GM18861 (cell line): ENCODE measurements at regions not wholly inside any gene's neighbourhood (a gene's known extent, or its start where the extent isn't known, plus 50 kb on each side); places are given as distances from the start of the nearest gene placed in this dataset.
A peak's percentile ranks its signal among the peaks of the same experiment; 100 is the strongest.

Experiments used
- ATAC-seq: cut with Tn5 transposase; IDR thresholded peaks from one replicate; pipeline ENCODE4 v1.9.1; 2021; ENCODE audit not compliant: unreplicated experiment

GRCh38 chr7:47691988-47692387 is 110.1 kb upstream of the TNS3 start:
- ATAC-seq: no peak

- no peak for ATAC-seq
Measured at GRCh38 chr7:47690902-47691558, 109.1 kb upstream of the TNS3 start.

GRCh38 chr7:47689558-47689957 is 107.6 kb upstream of the TNS3 start:
- ATAC-seq: no peak

- ATAC-seq: no peak
Measured at GRCh38 chr7:47688311-47689100, 106.6 kb upstream of the TNS3 start.

GRCh38 chr7:47685712-47686376 is 103.9 kb upstream of the TNS3 start:
- ATAC-seq: no peak

DNA sequence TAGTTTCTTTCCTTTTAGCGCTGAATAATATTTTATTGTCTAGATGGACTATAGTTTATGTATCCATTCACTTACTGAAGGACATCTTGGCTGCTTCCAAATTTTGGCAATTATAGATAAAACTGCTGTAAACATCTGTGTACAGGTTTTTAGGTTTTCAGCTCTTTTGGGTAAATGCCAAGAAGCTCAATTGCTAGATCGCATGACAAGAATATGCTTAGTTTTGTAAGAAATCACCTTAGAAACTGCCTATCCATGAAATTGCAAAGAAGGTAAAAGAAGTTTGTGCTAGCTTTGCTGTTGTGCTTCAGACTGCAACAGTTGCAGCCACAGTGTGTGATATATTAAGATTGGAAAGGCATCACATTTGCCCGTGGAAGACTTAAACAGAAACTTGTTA is 103.2 kb upstream of the TNS3 start:
- ATAC-seq: no peak

- ATAC-seq: no peak
Measured at GRCh38 chr7:47684728-47685127, 102.8 kb upstream of the TNS3 start.

- no peak for ATAC-seq
Measured at GRCh38 chr7:47683485-47683898, 101.6 kb upstream of the TNS3 start.

DNA sequence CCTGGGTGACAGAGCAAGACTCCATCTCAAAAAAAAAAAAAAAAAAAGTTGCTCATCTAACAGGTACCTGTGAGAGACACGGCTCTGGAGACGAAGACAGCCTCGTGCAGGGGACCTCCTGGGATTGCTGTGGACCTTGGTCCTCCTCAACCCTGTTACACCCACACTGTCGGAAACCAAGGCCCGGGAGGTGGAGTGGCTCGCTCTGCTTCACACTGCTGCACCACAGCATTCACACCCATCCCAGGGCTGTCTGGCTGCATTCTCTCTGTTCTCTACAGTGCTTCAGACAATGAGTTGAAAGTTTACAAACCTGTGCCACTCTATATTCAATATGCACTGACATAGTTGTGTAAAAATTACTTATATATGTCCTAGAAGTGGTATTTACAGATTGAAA is 101.0 kb upstream of the TNS3 start:
- no peak for ATAC-seq

DNA sequence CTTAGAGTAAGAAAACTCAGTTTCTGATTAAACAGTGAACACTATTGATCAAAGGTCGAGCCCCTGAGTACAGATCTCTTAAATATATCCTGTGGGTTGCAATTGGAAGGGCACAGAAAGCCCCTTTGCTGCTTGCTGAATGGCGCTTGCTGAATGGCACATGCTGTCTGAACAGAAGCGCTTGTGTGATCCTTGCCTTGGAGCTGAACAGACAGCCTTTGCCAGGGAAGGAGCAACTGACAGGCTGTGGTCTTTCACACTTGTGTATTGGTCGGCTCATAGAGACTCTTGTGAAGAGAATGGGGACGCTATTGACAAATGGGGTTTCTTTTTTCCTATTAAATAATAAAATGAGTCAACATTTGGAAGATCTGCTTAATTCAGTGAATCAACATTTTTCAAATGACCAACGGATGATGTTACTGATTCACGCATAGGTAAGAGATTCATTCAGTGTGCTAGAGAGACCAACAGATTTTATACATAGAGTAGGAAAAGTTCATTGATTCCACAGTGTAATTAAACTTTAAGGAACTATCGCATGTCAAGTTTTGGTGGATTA is 99.4 kb upstream of the TNS3 start:
- no peak for ATAC-seq

DNA sequence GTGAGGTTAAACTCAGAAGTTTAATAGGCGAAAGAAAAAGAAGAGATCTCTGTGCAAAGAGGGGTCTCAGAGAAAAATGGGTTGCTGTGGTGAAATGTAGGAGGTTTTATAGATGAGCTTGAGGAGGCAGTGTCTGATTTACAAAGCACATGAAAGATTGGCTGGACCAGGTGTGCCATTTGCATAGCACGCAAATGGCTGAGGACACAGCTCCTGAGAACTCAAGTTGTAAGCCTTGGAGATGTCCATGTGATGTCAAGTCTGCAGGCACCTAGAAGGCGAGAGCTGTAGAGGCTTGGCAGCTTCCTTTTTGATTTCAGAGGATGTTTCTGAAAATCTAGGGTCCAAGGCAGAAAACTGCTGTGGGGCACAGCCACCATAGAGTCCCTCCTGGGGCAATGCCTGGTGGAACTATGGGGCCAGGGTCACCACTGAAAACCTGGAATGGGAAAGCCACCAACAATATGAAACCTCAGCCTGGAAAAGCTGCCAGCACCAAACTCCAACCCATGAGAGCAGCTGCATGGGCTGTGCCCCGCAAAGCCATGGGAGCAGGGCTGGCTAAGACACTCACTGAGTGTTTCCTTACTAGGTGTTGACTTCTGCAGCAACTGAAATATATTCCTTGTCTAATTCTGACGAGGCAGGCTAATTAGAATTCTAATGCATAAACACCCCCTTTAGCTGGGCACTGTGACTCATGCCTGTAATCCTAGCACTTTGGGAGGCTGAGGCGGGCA is 96.9 kb upstream of the TNS3 start:
- no peak for ATAC-seq

DNA sequence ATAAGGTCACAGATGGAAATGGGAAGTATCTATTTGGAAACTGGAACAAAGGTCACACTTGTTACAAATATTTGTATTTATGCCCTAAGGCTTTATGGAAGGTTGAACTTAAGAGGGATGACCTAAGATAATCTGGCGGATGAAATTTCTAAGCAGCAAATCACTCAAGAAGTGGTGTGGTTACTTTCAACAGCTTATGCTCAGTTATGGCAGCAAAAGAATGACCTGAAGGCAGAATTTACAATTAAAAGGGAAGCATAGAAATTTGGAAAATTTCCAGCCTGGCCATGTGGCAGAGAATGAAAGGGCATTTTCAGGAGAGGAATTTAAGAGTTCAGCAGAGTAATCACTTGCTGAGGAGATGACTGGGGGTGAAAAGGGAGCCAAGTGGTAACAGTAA is 95.8 kb upstream of the TNS3 start:
- no peak for ATAC-seq

DNA sequence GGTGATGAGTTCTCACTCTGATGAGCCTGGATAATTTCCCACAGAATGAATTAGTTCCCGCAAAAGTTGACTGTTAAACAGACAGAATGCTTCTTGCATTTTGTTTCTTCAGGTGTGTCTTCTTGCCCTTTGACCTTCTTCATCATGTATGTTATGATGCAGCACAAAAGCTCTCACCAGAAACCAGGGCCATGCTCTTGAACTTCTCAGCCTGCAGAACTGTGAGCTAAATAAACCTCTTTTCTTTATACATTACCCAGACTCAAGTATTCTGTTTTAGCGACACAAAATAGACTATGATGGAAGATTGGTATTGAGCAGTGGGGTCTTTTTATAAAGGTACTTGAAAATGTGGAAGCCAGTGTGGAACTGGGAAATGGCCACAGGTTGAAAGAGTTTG is 95.2 kb upstream of the TNS3 start:
- ATAC-seq: no peak

- no peak for ATAC-seq
Measured at GRCh38 chr7:47672977-47673381, 91.1 kb upstream of the TNS3 start.

GRCh38 chr7:47672271-47672791 is 90.4 kb upstream of the TNS3 start:
- ATAC-seq: no peak

DNA sequence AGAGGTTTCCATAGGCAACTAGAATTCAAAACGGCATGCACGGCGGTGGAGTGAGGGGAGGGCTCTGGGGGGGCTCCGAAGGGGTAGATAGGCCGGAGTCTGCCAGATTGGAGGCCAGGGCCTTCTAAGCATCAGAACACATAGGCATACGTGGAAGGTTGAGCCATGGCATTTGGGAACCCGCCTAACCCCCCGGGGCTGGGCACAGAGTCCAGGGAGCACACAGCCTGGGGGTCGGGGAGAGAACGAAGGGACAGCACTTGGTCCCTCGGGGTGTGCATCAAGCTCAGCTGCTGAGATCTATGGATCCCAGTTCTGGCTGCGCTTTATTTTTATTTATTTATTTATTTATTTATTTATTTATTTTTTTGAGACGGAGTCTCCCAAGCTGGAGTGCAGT is 89.4 kb upstream of the TNS3 start:
- no peak for ATAC-seq

- peak; percentile 88 for ATAC-seq
Measured at GRCh38 chr7:47670729-47671128, 88.8 kb upstream of the TNS3 start.

- no peak for ATAC-seq
Measured at GRCh38 chr7:47669901-47670384, 88.0 kb upstream of the TNS3 start.

GRCh38 chr7:47669178-47669891 is 87.4 kb upstream of the TNS3 start:
- peak; percentile 67 for ATAC-seq
